HG03342 (cell line): ENCODE measurements at regions not wholly inside any gene's neighbourhood (a gene's known extent, or its start where the extent isn't known, plus 50 kb on each side); places are given as distances from the start of the nearest gene placed in this dataset.
"Not testable (repeated sequence)": the region's sequence is repeated elsewhere in the genome, so short reads cannot be mapped to it uniquely, and the experiment has no call there.

ENCODE experiments used
- ATAC-seq: cut with Tn5 transposase; IDR thresholded peaks from one replicate; pipeline ENCODE4 v1.9.1; 2021; ENCODE audit warnings: mild to moderate bottlenecking, moderate library complexity; ENCODE audit not compliant: unreplicated experiment

DNA sequence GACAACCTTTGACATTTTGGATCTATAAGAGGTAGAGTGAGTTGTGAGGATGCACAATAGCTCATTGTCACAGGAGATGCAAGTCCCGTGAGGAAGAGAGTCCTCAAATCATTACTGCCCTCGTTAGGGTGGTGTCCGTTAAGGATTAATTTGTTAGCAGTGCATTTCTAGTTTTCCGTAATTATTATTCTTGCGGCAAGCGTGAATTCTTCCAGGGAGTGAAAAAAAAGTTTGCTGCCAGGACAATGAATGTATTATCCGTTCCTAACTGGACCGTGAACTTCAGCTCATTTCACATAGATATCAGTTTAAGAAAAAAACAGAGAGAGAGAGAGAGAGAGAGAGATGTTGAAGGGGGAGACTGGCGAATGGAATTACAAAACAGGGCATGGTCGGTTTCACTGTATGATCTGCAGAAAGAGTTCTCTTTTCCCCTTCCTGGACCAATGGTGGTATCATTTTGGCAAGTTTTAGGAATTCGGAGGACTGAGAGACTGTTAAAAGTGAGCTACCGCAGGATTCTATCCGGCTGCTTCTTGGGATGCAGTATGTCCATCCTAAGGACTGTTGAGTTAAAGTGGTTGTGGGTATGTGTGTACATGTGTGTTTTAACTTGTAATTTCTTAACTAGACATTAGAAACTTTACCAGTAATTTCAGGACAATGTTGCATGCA lies 216.0 kb upstream of the NFIA start:
- ATAC-seq, result no peak

DNA sequence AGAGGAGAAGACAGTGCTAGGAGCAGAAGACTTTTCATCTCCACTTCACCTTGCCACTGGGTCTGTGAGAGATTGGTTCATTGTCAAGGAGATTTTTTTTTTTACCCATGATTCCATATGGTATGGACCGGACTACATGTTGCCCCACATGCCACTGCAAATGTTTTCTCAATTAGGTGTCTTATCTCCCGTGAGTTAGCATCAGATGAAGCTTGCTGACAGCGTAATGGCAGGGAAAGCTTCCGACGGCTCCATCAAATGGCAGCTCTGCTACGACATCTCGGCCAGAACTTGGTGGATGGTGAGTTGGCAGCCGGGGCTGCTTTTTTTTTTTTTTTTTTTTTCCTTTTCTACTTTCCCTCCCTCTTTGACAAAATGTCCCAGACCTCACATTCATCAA lies 217.2 kb upstream of the NFIA start:
- ATAC-seq, result no peak

DNA sequence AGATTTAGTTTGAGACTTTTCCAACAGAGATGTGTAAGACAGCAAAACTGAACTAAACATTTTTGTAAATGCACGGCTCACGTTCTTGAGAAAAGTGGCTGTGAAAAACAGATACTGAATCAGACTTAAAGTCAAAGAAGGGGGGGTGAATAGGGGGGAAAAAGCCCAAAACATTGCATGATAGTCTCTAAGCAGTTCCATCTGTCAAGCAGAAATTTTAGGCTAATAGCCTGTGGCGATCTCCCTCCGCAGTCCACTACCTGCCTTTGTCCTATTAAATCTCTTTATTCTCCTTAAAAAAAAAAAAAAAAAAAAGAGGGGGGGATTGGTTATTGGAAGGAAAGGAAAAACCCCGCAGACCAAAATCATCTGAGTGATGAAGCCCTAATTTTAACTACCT lies 217.6 kb upstream of the NFIA start:
- no peak for ATAC-seq

DNA sequence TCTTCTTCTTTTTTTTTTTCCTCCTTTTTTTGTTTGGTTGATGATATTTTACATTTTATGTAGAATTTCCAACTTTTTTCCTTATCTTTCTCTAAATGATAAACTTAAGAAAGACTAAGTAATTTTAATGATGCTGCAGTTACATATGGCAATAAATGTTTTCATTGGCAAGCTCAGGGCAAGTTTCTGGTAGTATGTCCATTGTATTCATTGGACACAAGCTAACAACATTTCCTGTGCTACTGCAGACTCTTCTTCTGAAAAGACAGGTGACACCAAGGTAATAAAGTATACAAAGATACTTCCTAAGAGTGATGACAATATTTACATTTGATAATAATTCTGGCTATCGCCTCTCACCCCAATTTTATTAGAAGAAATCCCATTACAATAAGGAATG lies 219.2 kb upstream of the NFIA start:
- no peak for ATAC-seq

DNA sequence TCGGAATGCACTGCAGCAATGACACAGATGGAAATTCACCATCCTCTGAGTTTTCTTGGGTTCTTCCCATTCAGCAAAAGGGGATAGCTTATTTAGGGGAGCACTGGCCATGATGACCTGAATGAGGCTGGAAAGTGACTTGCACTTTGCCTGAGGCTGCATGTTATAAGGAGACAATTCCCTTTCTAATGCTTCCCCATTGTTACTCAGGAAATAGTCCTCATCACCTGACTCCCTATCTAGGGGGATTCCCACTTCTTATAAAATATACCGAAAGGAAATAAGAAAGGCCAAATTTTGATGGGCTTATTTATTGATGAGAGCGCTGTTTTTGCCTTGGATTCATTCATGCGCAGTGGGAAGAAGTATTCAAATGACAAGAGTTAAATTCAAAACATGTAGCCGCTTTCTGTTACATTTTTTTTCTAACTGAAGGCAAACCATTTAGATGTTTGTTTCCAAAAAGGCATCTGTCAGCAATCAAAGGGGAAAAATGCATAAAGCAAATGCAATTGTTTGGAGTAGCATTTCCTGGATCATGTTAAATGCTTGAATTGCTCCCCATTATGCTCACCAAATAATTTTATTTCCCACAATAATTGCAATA lies 220.3 kb upstream of the NFIA start:
- no peak for ATAC-seq

DNA sequence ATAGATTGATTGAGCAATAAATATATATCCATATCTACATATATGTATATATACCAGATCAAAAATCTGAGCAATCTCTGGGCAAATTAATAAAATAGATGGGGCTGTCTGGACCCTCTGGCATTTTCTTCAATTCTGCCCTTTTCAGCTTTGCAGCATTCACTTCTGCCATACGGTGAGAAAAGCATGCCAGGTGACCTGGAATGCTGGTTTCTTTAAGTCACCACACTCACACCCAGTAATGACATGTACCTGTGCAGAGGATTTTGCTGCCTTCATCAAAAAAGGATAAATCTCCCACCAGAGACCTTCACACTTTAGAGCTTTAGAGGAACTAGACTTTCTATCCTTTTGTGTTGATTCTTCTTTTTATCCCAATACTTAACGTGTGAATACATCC lies 223.2 kb upstream of the NFIA start:
- ATAC-seq, result no peak

DNA sequence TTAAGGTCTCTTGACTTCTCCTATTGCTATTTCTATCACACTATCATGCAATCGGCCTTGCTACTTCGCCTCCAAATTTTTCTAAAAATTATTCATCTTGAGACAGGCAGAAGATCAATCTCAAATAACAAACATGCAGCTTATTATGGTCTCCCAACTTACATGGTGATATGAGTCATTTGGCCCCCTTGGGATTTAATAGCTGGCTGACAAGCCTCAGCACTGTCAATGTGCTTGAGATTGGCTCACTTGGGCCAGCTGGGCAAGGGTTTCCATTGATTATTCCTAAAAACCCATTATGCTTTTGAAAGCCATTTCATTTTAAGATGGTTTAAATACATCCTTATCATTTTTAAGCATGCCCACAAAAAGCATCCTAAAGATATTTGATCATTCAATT lies 224.5 kb upstream of the NFIA start:
- ATAC-seq, result no peak

DNA sequence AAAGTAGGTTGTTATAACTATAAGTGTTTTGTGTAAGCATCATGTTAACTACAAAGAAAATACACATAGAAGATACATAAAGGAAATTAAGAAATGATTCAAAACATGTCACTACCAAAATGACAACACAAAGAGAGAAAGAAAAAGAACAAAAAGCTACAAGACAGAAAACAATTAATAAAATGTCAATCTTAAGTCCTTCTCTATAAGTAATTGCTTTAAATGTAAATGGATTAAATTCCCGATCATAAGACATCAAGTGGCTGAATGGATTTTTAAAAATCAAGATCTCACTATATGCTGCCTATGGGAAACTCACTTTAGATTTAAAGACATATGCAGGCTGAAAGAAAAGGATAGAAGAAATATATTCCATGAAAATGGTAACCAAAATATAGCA lies 232.3 kb upstream of the NFIA start:
- no peak for ATAC-seq

DNA sequence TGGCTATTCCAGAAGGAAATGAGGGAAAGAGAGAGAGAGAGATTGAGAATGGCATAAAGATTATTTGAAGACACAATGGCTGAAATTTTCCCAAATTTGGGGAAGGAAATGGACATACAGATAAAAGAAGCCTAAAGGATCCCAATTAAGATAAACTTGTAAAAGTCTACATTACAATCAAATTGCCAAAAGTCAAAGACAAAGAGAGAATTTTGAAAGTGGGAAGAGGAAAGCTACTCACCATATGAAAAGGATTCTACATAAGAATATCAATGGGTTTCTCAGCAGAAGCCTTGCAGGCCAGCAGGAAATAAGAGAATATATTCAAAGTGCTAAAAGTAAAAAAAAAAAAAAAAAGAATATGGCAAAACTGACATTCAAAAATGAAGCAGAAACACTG lies 233.0 kb upstream of the NFIA start:
- ATAC-seq, result no peak

DNA sequence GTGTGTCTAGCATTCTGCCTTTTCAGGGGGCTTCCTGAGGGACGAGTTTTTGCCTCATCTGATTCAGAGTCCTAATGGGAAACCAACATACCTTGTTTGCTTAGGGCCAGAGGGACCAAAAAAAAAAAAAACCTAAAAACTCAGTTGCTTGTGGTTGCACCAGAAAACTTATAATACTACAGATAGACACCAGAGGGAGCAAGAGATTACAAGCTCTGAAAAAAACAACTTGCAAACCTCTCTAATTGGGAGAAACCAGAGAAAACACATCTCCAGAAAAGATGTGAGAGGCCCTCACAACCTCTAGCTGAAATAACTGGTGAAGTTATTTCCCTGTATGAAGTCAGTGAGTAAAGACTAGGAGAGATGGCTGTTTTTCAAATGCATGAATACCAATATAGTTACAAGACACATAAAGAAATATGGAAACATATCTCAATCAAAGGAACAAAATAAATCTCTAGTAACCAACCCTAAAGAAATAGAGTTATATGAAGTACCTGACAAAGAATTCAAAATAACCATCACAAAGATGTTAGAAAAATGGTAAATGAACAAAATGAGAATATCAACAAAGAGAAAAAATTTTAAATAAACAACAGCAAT lies 233.7 kb upstream of the NFIA start:
- ATAC-seq, result no peak

DNA sequence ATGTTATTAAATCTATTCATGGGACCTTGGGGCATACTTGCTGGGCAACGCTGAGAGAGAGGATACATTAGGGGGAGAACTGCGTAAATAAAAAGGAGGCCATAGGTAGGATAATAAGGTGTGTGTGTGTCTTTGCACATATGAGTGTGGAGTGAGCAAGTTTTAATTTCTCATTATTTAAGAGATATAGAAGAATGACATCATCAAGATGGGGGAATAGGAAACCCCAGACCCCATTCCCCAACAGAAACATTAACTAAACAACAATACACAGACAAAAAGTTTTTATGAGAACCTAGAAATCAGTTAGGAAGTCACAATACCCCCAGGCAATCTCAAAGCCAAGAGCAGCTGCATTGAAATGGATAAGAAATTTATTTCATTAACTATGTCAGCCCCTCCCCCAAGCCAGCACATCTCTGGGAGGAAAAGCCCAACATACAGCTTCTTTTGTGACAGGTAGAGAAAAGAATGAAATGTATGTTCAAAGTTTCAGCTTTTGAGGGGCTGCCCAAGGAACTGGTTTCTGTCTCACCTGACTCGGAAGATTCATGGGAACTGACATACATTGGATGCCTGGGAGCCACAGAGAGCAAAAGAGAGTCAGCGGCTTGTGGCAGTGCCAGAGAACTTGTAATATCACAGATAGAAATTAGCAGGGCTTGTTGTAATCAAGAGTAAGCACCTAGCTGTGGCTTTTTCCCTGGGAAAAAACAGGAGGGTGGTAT lies 234.3 kb upstream of the NFIA start:
- ATAC-seq, result no peak

DNA sequence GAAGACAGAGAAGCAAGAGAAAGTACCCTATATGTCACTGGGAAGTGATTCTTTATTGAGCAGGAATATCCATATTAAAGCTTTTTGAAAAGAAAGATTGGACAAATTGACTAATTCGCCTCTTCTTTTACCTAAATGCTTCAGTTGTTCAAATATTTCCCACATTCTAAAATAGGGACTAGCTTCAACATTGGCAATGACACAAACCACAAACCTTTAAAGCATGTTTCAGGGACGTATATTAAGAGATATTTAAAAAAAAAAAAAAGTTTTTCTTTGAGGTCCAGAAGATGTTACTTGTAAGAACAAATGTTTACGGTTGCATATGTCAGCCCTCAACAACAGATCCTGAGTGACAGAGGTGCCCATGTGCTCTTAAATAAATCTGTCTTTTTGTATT lies 235.0 kb upstream of the NFIA start:
- ATAC-seq, result no peak

DNA sequence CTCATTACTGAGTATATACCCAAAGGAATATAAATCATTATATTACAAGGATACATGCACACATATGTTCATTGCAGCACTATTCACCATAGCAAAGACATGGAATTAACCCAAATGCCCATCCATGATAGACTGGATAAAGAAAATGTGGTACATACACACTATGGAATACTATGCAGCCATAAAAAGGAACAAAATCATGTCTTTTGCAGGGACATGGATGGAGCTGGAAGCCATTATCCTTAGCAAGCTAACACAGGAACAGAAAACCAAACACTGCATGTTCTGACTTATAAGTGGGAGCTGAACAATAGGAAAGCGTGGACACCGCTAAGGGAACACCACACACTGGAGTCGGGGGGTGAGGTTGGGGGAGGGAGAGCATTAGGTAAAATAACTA lies 236.7 kb upstream of the NFIA start:
- ATAC-seq, result not testable (repeated sequence)

DNA sequence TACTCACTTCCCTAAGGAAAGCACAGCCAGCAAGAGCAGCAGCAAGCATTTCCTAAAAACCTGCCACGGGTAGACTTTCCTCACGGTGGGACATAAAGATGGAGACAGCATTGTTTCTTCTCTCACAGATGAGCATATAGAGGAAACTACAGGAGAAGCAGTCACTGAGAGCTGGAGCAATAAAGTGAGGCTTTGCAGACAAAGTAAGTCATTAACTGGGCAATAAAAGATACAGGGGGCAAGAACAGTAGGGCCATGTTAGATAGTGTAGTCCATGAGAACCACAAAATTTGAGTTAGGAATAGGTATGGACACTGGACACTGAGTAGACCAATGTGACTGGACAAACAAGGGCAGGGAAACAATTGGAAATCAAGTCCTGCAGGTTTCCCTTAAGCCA lies 240.1 kb upstream of the NFIA start:
- no peak for ATAC-seq

DNA sequence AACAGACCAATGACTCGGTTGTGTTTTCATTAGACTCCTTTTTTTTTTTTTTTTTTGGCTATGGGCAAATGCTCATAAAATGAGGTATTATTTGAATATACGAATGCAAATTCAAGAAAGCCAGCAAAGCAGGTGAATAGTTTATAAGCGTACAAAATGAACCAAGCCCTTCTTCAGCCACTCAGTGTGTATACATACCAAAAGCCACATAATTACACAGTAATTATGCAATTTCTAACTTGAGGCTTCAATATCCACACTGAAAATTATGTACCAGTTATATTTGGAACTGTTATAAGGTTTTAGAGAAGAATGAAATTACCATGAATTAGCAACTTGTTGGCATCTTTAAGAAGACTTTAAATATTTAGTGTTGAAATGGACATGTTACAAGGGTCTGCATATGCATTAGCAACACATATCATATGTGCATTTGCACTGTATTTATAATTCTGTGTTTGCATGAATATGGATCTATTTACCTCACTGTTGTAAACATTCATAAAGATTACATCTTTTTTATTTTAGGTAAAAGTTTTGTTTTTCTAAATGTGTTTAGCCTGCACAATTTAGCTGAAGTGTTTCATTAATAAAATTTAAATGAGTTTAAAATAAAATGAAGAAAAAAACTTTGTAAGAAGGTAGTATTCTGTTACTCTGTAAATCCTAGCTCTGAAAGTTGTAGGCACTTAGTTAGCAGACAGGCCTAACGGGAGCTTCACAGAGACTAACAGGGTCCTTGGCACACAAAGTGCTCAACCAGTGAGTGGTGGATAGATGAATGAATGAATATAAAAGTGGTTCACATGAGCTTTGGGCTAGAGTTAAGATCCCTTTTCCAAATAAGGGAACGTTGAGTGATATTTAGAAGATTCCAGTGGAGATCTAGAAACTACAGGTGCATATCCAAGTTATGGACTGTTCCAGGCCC lies 241.0 kb upstream of the NFIA start:
- ATAC-seq, result no peak

DNA sequence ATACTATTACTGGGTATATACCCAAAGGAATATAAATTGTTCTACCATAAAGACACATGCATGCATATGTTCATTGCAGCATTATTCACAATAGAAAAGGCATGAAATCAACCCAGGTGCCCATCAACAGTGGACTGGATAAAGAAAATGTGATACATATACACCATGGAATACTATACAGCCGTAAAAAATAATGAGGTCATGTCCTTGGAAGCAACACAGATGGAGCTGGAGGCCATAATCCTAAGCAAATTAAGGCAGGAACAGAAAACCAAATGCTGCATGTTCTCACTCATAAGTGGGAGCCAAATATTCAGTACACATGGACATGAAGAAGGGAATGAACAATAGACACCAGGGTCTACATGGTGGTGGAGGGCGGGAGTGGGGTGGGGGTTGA lies 241.9 kb upstream of the NFIA start:
- ATAC-seq, result not testable (repeated sequence)

DNA sequence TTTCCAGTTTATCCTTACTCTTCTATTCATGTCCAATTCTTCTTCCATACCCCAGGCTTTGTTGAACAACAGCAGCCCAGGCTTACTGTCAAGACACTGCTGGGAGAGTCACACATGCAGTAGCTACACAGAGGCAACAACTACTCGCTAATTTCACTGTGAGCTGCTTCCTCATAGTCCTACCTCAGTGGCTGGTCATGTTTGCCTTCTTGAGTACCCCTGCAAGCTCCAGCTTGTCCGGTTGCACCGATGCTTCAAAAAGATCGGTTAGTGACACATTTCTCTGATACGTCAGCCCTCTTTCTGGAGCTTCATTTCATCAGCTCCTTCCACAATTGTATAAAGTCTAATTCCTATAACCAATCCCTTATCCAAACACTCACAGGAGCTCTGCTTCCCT lies 246.7 kb upstream of the NFIA start:
- ATAC-seq, result no peak

DNA sequence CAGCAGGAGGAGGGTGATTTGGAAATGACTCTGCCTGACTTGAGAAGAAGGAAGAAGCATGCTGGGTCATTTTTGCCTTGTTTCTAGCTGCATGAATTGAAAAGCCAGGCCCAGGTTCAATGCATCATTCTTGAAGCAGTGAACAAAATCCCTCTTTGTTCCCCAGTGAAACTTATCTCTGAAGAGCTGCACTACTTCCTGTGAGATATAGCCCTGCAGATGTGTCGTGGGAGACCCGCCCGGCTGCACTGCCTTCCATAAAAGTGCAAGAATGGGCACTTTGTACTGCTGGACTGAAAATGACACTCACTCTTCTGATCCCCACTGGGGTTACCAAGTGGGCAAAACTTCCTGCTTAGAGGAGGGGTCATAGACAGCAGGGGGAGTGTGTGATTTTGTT lies 249.2 kb upstream of the NFIA start:
- ATAC-seq, result no peak

DNA sequence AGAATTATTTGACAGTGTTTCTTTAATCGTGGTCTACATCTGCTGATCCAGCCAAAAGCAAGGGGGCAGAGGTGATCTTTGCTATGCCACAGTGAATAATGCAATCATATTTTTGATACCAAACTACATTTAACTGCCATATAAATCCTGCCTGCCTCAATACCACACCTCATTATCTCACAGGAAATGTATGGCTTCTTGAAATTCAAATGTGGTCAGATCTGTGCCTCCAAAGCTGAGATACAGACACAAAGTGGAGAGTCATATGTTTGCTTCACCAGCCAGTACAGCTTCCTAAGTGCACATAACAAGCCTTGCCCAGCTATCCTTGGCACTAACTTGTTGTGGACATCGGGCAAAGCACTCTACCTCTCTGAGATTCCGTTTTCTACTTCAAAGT lies 250.0 kb upstream of the NFIA start:
- ATAC-seq, result no peak

DNA sequence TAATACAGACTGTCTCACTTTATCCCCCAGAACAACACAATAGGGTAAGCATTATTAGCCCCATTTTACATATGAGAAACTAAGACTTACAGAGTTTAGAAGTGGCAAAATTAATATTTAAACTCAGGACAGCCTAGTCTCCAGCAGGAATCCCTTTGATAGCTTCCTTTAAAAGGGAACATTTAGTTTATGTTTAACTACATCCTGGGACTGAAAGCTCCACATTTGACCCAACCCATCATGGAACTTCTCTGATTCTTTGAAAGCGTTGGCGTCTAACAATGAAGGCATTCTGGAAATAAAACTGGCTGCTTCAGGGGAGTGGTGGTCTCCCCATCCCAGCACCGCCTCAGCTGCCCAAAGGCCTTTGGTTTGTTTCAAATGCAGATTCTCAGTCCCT lies 250.6 kb upstream of the NFIA start:
- no peak for ATAC-seq

DNA sequence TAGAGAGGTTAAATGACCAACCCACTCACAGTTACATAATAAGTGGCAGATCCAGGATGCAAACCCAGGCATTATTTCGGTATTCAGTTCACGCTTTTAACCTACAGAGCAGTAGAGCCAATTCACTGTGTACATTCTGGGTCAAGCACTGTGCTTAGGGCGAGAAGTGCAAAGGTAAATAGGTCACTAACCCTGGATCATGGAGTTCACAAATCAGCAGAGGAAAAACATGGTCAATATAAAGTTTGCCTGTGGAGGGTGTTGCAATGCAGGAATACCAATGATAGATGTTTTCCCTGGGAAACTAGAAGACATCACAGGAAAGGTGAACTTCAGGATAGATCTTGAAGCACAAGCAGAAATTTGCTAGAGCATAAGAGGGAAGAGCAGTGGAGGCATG lies 253.4 kb upstream of the NFIA start:
- ATAC-seq, result no peak
